ENCODE measurements at regions not wholly inside any gene's neighbourhood (a gene's known extent, or its start where the extent isn't known, plus 50 kb on each side); places are given as distances from the start of the nearest gene placed in this dataset.
"Not testable (repeated sequence)": the region's sequence is repeated elsewhere in the genome, so short reads cannot be mapped to it uniquely, and the experiment has no call there.

- in situ Hi-C loops (cut with MboI; ENCODE audit: low sequenced_read_pairs), result loop anchor here (25.0 kb wide), 1 partner anchor 338 kb away; no protein-coding TSS in a partner anchor
These were observed 93.6 kb downstream of the PHETA1 start for GRCh38 chr12:111275308-111275707.

- in situ Hi-C loops (cut with MboI; ENCODE audit: low sequenced_read_pairs), result loop anchor here (25.0 kb wide), 1 partner anchor 337 kb away; no protein-coding TSS in a partner anchor
These were observed 94.1 kb downstream of the PHETA1 start for GRCh38 chr12:111274777-111275176.

- in situ Hi-C loops (cut with MboI; ENCODE audit: low sequenced_read_pairs), result no loop called here
These were observed 97.0 kb downstream of the PHETA1 start for GRCh38 chr12:111271674-111272418.

- in situ Hi-C loops (cut with MboI; ENCODE audit: low sequenced_read_pairs), result no loop called here
These were observed 98.1 kb downstream of the PHETA1 start for GRCh38 chr12:111270774-111271173.

GRCh38 chr12:111270239-111270638 is 98.7 kb downstream of the PHETA1 start:
- in situ Hi-C loops (cut with MboI; ENCODE audit: low sequenced_read_pairs), result no loop called here

- in situ Hi-C loops (cut with MboI; ENCODE audit: low sequenced_read_pairs), result no loop called here
These were observed 99.2 kb downstream of the PHETA1 start for GRCh38 chr12:111269718-111270117.

- in situ Hi-C loops (cut with MboI; ENCODE audit: low sequenced_read_pairs), result no loop called here
These were observed 99.9 kb downstream of the PHETA1 start for GRCh38 chr12:111268738-111269572.

GRCh38 chr12:111267144-111267543 is 101.8 kb downstream of the PHETA1 start:
- in situ Hi-C loops (cut with MboI; ENCODE audit: low sequenced_read_pairs), result no loop called here

GRCh38 chr12:111261911-111262676 is 106.8 kb downstream of the PHETA1 start:
- in situ Hi-C loops (cut with MboI; ENCODE audit: low sequenced_read_pairs), result no loop called here

GRCh38 chr12:111260732-111261131 is 108.2 kb downstream of the PHETA1 start:
- in situ Hi-C loops (cut with MboI; ENCODE audit: low sequenced_read_pairs), result no loop called here

- in situ Hi-C loops (cut with MboI; ENCODE audit: low sequenced_read_pairs), result no loop called here
These were observed 109.7 kb downstream of the PHETA1 start for GRCh38 chr12:111259231-111259630.

- in situ Hi-C loops (cut with MboI; ENCODE audit: low sequenced_read_pairs), result not testable (repeated sequence)
These were observed 110.8 kb downstream of the PHETA1 start for GRCh38 chr12:111258081-111258480.

- in situ Hi-C loops (cut with MboI; ENCODE audit: low sequenced_read_pairs), result no loop called here
These were observed 111.4 kb downstream of the PHETA1 start for GRCh38 chr12:111257435-111257902.

GRCh38 chr12:111256629-111257434 is 112.1 kb downstream of the PHETA1 start:
- in situ Hi-C loops (cut with MboI; ENCODE audit: low sequenced_read_pairs), result no loop called here

GRCh38 chr12:111255261-111255660 is 113.6 kb downstream of the PHETA1 start:
- in situ Hi-C loops (cut with MboI; ENCODE audit: low sequenced_read_pairs), result no loop called here

- in situ Hi-C loops (cut with MboI; ENCODE audit: low sequenced_read_pairs), result no loop called here
These were observed 114.8 kb downstream of the PHETA1 start for GRCh38 chr12:111254106-111254505.

- in situ Hi-C loops (cut with MboI; ENCODE audit: low sequenced_read_pairs), result no loop called here
These were observed 115.7 kb downstream of the PHETA1 start for GRCh38 chr12:111253213-111253612.

- in situ Hi-C loops (cut with MboI; ENCODE audit: low sequenced_read_pairs), result no loop called here
These were observed 117.1 kb downstream of the PHETA1 start for GRCh38 chr12:111251787-111252186.

GRCh38 chr12:111251058-111251730 is 117.7 kb downstream of the PHETA1 start:
- in situ Hi-C loops (cut with MboI; ENCODE audit: low sequenced_read_pairs), result no loop called here

Measured in HL-60/S4 treated with retinoic acid at 250 ng/mL for 4 days and 3 days (cell line).